SH-SY5Y (cell line): ENCODE measurements at regions not wholly inside any gene's neighbourhood (a gene's known extent, or its start where the extent isn't known, plus 50 kb on each side); places are given as distances from the start of the nearest gene placed in this dataset.

ENCODE experiments used
- GATA2 ChIP-seq: IDR thresholded peaks from 2 replicates; pipeline ENCODE4 v1.6.1; 2011; ENCODE audit warnings: mild to moderate bottlenecking, low read depth, low read length
- GATA3 ChIP-seq: IDR thresholded peaks from 2 replicates; pipeline ENCODE4 v1.6.1; 2011; ENCODE audit warnings: low read depth, mild to moderate bottlenecking, low read length, moderate library complexity

DNA sequence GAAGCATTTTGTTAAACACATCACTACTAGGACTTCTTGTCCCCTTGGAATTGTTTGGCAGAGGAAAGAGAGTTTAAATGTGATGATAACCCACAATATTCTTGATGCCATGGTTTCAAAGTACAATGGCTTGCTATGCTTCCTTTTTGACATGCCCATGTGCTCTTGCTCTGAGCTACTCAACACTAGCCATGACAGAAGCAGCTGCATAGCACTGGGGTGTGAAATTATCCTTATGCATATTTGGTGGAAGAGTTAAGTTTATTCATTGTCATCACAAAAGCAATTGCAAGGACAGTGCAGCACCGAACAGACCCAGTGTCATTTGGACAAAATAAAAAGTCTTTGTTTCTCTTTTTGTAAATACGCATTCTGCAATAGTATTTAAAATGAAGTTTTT is 209.9 kb upstream of the CDH20 start:
- no peak for TF ChIP-seq GATA2
- no peak for TF ChIP-seq GATA3
